ENCODE measurements at regions not wholly inside any gene's neighbourhood (a gene's known extent, or its start where the extent isn't known, plus 50 kb on each side); places are given as distances from the start of the nearest gene placed in this dataset.

- H3K4me3 ChIP-seq (ENCODE audit: low read length) = no peak overlapping the region
- H3K4me2 ChIP-seq (ENCODE audit: low read length) = no peak overlapping the region
- H3K36me3 ChIP-seq (ENCODE audit: insufficient read depth, low read length) = no peaks in the 10 kb centered on the region
- H4K20me1 ChIP-seq (ENCODE audit: insufficient read depth) = no peaks in the 10 kb centered on the region
- no peaks in the 10 kb centered on the region for H3K79me2 ChIP-seq (replicated peaks; ENCODE audit: insufficient read depth, low read length)
- no peak for TF ChIP-seq EZH2 (IDR thresholded peaks at IDR 0.05; ENCODE audit: borderline replicate concordance, insufficient read depth, low read length, poor library complexity, severe bottlenecking)
- no peak for TF ChIP-seq EP300 (conservative IDR thresholded peaks at IDR 0.05; ENCODE audit: poor library complexity, severe bottlenecking)
- no peak for TF ChIP-seq MXI1 (conservative IDR thresholded peaks at IDR 0.05; ENCODE audit: poor library complexity, severe bottlenecking)
- TF ChIP-seq SMC3 (conservative IDR thresholded peaks at IDR 0.05; ENCODE audit: poor library complexity) = no peak
- TF ChIP-seq CTCF (IDR thresholded peaks at IDR 0.05; ENCODE audit: poor library complexity, severe bottlenecking) = no peak
- no peak for TF ChIP-seq POLR2AphosphoS5 (IDR thresholded peaks at IDR 0.05)
- no peak for TF ChIP-seq RAD21 (conservative IDR thresholded peaks at IDR 0.05)
- TF ChIP-seq REST (IDR thresholded peaks at IDR 0.05; ENCODE audit: borderline replicate concordance) = no peak
- no peak for TF ChIP-seq TAF1 (IDR thresholded peaks at IDR 0.05; ENCODE audit: low read depth)
- H3K9ac ChIP-seq (ENCODE audit: low read length) = no peak overlapping the region
- no peaks in the 10 kb centered on the region for H3K9me3 ChIP-seq (ENCODE audit: low read length)
- H3K27ac ChIP-seq (ENCODE audit: low read length) = no peak overlapping the region
- H3K27me3 ChIP-seq (ENCODE audit: insufficient read depth, low read depth, low read length) = no peaks in the 10 kb centered on the region
- H2AFZ ChIP-seq (ENCODE audit: low read depth, low read length) = no peak overlapping the region
- peaks cover 6% of the 10 kb centered on the region for H3F3A ChIP-seq (ENCODE audit: insufficient read depth, low read length, poor library complexity, severe bottlenecking)
- H3K9me2 ChIP-seq (ENCODE audit: insufficient read depth, low read length) = no peaks in the 10 kb centered on the region
Measured at GRCh38 chr2:5759949-5760348, 67.8 kb downstream of the SOX11 start.

- Histone ChIP-seq H3K4me3 (ENCODE audit: low read length) (no peak overlapping the region), H3K4me2 (ENCODE audit: low read length) (no peak overlapping the region), H3K9ac (ENCODE audit: low read length) (no peak overlapping the region), H3K9me2 (ENCODE audit: insufficient read depth, low read length) (no peaks in the 10 kb centered on the region), H4K20me1 (ENCODE audit: insufficient read depth) (no peaks in the 10 kb centered on the region), H3F3A (ENCODE audit: insufficient read depth, low read length, poor library complexity, severe bottlenecking) (peaks cover 6% of the 10 kb centered on the region), H3K27ac (ENCODE audit: low read length) (no peak overlapping the region), H2AFZ (ENCODE audit: low read depth, low read length) (no peak overlapping the region), H3K9me3 (ENCODE audit: low read length) (no peaks in the 10 kb centered on the region), H3K79me2 (replicated peaks; ENCODE audit: insufficient read depth, low read length) (no peaks in the 10 kb centered on the region), H3K36me3 (ENCODE audit: insufficient read depth, low read length) (no peaks in the 10 kb centered on the region), H3K27me3 (ENCODE audit: insufficient read depth, low read depth, low read length) (no peaks in the 10 kb centered on the region)
- no peak for TF ChIP-seq RAD21 (conservative IDR thresholded peaks at IDR 0.05)
- TF ChIP-seq EP300 (conservative IDR thresholded peaks at IDR 0.05; ENCODE audit: poor library complexity, severe bottlenecking) = no peak
- no peak for TF ChIP-seq TAF1 (IDR thresholded peaks at IDR 0.05; ENCODE audit: low read depth)
- TF ChIP-seq EZH2 (IDR thresholded peaks at IDR 0.05; ENCODE audit: borderline replicate concordance, insufficient read depth, low read length, poor library complexity, severe bottlenecking) = no peak
- no peak for TF ChIP-seq MXI1 (conservative IDR thresholded peaks at IDR 0.05; ENCODE audit: poor library complexity, severe bottlenecking)
- no peak for TF ChIP-seq REST (IDR thresholded peaks at IDR 0.05; ENCODE audit: borderline replicate concordance)
Measured at GRCh38 chr2:5763531-5763930, 71.3 kb downstream of the SOX11 start.

Measured in neural cell (in vitro differentiated cells).